ENCODE measurements at regions not wholly inside any gene's neighbourhood (a gene's known extent, or its start where the extent isn't known, plus 50 kb on each side); places are given as distances from the start of the nearest gene placed in this dataset.
A peak's percentile ranks its signal among the peaks of the same experiment; 100 is the strongest.

DNA sequence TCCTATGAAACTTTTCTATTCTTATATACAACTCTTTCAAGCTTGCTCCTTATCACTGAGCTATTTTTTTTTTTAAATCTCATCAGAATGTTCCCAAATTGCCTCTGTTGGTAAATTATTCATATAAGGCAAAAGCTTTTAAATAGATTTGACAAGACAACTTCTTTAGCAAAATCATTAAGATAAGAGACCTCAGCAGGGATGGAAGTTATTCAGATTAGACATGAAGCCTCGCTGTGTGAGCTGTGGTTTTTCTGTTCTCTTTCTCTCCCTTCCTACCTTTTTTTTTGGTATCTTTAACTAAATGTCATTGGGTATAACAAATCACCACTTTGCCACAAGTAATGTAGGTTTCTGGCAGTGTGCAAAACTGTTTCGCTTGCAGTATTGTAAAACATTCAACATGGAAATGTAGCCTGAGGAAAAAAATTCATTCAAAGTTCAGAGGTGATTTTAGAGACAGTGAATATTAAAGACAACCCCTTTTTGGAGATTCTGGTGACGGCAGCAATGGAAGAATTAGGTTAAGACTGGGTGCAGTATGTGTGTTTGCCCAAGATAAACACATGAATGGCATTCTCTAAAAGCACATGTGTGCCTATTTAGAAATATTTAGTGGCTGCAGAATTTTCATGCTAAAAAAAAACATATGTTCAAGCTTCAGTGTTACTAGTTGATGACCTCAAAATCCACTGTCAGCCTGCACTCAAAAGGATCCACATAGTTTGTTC, 467.1 kb downstream of the ZNF608 start:
- H3K9me3 ChIP-seq (ENCODE audit: control insufficient read depth, insufficient read depth, low read length): no peaks in the 10 kb centered on the region
- DNase-seq (ENCODE audit: low read depth, low spot score): no peak
- no peak overlapping the region for H3K27ac ChIP-seq (ENCODE audit: low read length)
- no CpG with 5 or more reads among the region's 3 CpGs for WGBS (ENCODE audit: insufficient coverage, insufficient read length)
- H3K36me3 ChIP-seq (ENCODE audit: control insufficient read depth, insufficient read depth, low read length): no peaks in the 10 kb centered on the region
- H3K27me3 ChIP-seq (ENCODE audit: control insufficient read depth, insufficient read depth, low read length): no peaks in the 10 kb centered on the region
- no peaks in the 10 kb centered on the region for H3K4me1 ChIP-seq (ENCODE audit: control insufficient read depth, insufficient read depth, low read length)
- no peak overlapping the region for H3K4me3 ChIP-seq (ENCODE audit: low read length)

DNA sequence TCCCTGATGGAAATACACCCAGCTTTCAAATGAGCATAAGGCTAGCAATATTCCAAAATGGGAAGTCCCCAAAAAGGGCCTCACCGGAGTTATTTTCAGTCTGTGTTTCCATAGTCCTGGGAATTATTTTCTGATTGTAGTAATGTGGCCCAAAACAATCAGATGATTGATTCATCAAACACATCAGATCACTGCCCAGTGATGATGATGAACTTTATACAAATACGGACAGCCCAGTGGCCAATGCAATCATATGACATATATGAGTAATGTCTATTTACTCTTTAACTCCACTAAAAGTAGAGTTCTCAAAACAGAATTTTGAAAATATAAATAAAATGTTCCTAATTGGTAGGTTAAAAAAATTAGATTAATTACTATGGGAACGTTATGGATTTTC, 467.8 kb downstream of the ZNF608 start:
- H3K27ac ChIP-seq (ENCODE audit: low read length): no peak overlapping the region
- H3K4me3 ChIP-seq (ENCODE audit: low read length): no peak overlapping the region
- H3K4me1 ChIP-seq (ENCODE audit: control insufficient read depth, insufficient read depth, low read length): no peaks in the 10 kb centered on the region
- no peaks in the 10 kb centered on the region for H3K36me3 ChIP-seq (ENCODE audit: control insufficient read depth, insufficient read depth, low read length)
- H3K27me3 ChIP-seq (ENCODE audit: control insufficient read depth, insufficient read depth, low read length): no peaks in the 10 kb centered on the region
- no peak for DNase-seq (ENCODE audit: low read depth, low spot score)
- no peaks in the 10 kb centered on the region for H3K9me3 ChIP-seq (ENCODE audit: control insufficient read depth, insufficient read depth, low read length)
- no CpG with 5 or more reads among the region's 3 CpGs for WGBS (ENCODE audit: insufficient coverage, insufficient read length)

GRCh38 chr5:124277767-124278545, 468.5 kb downstream of the ZNF608 start:
- Histone ChIP-seq H3K4me1 (ENCODE audit: control insufficient read depth, insufficient read depth, low read length) (no peaks in the 10 kb centered on the region), H3K27me3 (ENCODE audit: control insufficient read depth, insufficient read depth, low read length) (no peaks in the 10 kb centered on the region), H3K4me3 (ENCODE audit: low read length) (no peak overlapping the region), H3K27ac (ENCODE audit: low read length) (no peak overlapping the region), H3K36me3 (ENCODE audit: control insufficient read depth, insufficient read depth, low read length) (no peaks in the 10 kb centered on the region), H3K9me3 (ENCODE audit: control insufficient read depth, insufficient read depth, low read length) (no peaks in the 10 kb centered on the region)
- DNase-seq (ENCODE audit: low read depth, low spot score): no peak
- WGBS (ENCODE audit: insufficient coverage, insufficient read length): no CpG with 5 or more reads among the region's 7 CpGs

DNA sequence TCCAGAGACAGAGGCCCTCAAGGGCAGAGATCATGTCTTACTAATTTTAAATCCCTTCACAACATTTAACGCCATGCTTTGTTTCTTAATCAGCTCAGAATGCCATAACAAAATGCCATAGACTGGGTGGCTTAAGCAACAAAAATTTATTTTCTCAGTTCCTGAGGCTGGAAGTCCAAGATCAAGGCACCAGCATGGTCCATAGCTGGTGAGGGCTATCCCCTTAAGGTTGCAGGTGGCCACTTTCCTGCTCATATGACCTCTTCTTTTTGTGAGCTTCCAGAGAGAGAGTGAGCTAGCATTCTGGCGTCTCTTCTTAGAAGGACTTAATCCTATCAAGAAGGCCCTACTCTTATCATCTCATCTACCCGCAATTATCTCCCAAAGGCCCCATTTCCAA, 470.3 kb downstream of the ZNF608 start:
- H3K4me3 ChIP-seq (ENCODE audit: low read length): no peak overlapping the region
- no CpG with 5 or more reads among the region's 3 CpGs for WGBS (ENCODE audit: insufficient coverage, insufficient read length)

DNA sequence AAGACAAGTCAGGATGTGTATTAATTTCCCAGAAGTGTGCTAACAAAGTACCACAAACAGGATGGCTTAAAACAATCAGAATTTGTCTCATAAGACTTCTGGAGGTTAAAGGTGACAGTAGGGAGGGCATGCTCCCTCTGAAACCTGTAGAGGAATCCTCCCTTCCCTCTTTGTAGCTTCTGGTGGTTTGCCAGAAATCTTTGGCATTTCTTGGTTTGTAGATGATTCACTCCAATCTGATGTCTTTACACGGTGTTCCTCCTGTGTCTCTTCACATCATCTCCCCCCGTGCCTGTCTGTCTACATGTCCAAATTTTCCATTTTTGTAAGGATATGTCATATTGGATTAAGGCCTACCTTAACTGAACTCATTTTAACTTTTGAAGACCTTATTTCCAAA, 471.5 kb downstream of the ZNF608 start:
- no peak overlapping the region for H3K27ac ChIP-seq (ENCODE audit: low read length)
- H3K4me1 ChIP-seq (ENCODE audit: control insufficient read depth, insufficient read depth, low read length): no peaks in the 10 kb centered on the region
- no peaks in the 10 kb centered on the region for H3K9me3 ChIP-seq (ENCODE audit: control insufficient read depth, insufficient read depth, low read length)
- DNase-seq (ENCODE audit: low read depth, low spot score): no peak
- no peaks in the 10 kb centered on the region for H3K27me3 ChIP-seq (ENCODE audit: control insufficient read depth, insufficient read depth, low read length)
- H3K36me3 ChIP-seq (ENCODE audit: control insufficient read depth, insufficient read depth, low read length): no peaks in the 10 kb centered on the region
- WGBS (ENCODE audit: insufficient coverage, insufficient read length): no CpG with 5 or more reads among the region's 2 CpGs
- H3K4me3 ChIP-seq (ENCODE audit: low read length): no peak overlapping the region

More for the DNA sequence above, 470.3 kb downstream of the ZNF608 start:
- Histone ChIP-seq H3K27me3 (ENCODE audit: control insufficient read depth, insufficient read depth, low read length) (no peaks in the 10 kb centered on the region), H3K27ac (ENCODE audit: low read length) (no peak overlapping the region), H3K9me3 (ENCODE audit: control insufficient read depth, insufficient read depth, low read length) (no peaks in the 10 kb centered on the region), H3K36me3 (ENCODE audit: control insufficient read depth, insufficient read depth, low read length) (no peaks in the 10 kb centered on the region), H3K4me1 (ENCODE audit: control insufficient read depth, insufficient read depth, low read length) (no peaks in the 10 kb centered on the region)
- no peak for DNase-seq (ENCODE audit: low read depth, low spot score)

DNA sequence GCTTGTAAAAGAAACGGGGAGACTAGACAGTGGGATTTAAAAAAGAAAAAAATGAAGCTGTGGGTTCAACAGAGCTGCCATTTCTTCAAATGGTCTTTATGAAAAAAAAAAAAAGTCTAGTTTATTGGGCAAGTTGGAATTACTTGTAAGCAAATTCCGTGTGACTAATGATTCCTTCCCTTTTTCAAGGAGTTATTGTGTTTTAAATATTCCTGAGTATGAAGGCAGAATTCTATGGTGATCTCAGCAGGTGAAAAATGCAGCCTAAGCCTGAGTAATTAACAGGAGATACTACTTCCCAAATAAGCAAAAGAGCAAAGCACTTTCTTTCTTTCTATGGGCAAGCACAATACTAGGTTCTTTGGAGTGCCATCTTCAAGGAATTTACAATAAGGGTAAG, 481.9 kb downstream of the ZNF608 start:
- H3K27ac ChIP-seq (ENCODE audit: low read length): no peak overlapping the region
- H3K9me3 ChIP-seq (ENCODE audit: control insufficient read depth, insufficient read depth, low read length): no peaks in the 10 kb centered on the region
- no peak overlapping the region for H3K4me3 ChIP-seq (ENCODE audit: low read length)
- DNase-seq (ENCODE audit: low read depth, low spot score): no peak
- WGBS (ENCODE audit: insufficient coverage, insufficient read length): no CpG with 5 or more reads among the region's 2 CpGs
- no peaks in the 10 kb centered on the region for H3K36me3 ChIP-seq (ENCODE audit: control insufficient read depth, insufficient read depth, low read length)
- no peaks in the 10 kb centered on the region for H3K27me3 ChIP-seq (ENCODE audit: control insufficient read depth, insufficient read depth, low read length)
- H3K4me1 ChIP-seq (ENCODE audit: control insufficient read depth, insufficient read depth, low read length): peaks cover 7% of the 10 kb centered on the region; the same call in 1 of the 2 replicates

DNA sequence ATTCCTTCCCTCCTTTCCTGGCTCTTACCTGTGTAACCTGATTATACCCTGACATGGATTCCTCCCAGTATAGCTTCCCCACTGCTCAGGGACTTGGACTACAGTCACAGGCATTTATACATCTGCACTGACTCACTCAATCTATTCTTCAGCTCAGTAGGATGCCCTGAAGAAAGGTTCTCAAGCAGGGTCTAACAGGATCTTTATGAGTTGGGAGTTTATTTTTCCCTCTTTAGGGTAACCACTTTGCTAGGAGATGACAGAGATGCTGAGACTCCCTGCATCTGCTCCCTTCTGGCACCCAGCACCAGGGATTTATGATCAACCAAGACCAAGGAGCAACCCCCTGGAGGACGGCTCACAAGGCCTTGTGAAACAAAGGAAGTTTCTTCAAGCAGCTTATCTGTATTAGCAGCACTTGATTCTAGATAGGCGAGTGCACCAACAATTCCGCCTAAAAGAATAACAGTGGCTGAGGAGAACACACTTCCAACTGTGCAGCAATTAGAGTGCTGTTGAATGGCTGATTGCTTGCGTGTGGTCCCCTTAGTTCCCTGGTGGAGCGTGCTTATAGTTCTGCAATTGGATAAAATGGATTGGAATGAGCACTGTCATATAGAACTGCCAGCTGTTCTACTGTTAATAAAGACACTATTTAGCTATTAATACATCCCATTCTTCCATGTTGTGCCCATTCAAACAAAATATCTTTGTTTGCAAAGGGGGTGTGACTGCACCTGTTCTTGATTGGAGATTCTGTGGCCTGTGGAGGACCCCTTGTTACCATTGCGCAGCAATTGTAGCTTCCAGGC, 482.6 kb downstream of the ZNF608 start:
- Histone ChIP-seq H3K4me3 (ENCODE audit: low read length) (no peak overlapping the region), H3K27ac (ENCODE audit: low read length) (no peak overlapping the region), H3K36me3 (ENCODE audit: control insufficient read depth, insufficient read depth, low read length) (no peaks in the 10 kb centered on the region), H3K9me3 (ENCODE audit: control insufficient read depth, insufficient read depth, low read length) (no peaks in the 10 kb centered on the region), H3K27me3 (ENCODE audit: control insufficient read depth, insufficient read depth, low read length) (no peaks in the 10 kb centered on the region), H3K4me1 (ENCODE audit: control insufficient read depth, insufficient read depth, low read length) (peaks cover 7% of the 10 kb centered on the region; the same call in 1 of the 2 replicates)
- DNase-seq (ENCODE audit: low read depth, low spot score): peak; percentile 31
- no CpG with 5 or more reads among the region's 6 CpGs for WGBS (ENCODE audit: insufficient coverage, insufficient read length)

- Histone ChIP-seq H3K4me3 (ENCODE audit: low read length) (no peak overlapping the region), H3K9me3 (ENCODE audit: control insufficient read depth, insufficient read depth, low read length) (no peaks in the 10 kb centered on the region), H3K27me3 (ENCODE audit: control insufficient read depth, insufficient read depth, low read length) (no peaks in the 10 kb centered on the region), H3K4me1 (ENCODE audit: control insufficient read depth, insufficient read depth, low read length) (peaks cover 7% of the 10 kb centered on the region; the same call in 1 of the 2 replicates), H3K36me3 (ENCODE audit: control insufficient read depth, insufficient read depth, low read length) (no peaks in the 10 kb centered on the region), H3K27ac (ENCODE audit: low read length) (no peak overlapping the region)
- WGBS (ENCODE audit: insufficient coverage, insufficient read length): no CpG with 5 or more reads among the region's 1 CpG
- no peak for DNase-seq (ENCODE audit: low read depth, low spot score)
Observed at GRCh38 chr5:124262991-124263571, 483.4 kb downstream of the ZNF608 start.

DNA sequence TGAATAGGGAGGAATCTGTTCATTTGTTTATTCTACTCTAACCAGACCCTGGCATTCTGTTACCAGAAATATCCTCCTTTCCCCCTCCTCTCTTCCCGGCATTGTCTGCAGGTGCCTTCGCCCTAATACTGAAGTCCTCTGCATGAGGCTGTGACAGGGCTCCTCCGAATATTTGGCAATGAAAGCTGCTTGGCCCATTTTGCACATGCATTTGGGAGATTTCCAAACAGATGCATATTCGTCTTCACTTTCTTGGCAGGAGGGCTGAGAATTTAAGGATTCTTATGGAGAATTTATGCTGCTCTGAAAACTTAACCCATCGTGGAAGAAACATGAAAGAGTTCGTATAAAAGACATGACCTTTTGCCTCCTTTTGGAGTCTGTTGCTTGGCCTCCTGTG, 484.0 kb downstream of the ZNF608 start:
- no peaks in the 10 kb centered on the region for H3K36me3 ChIP-seq (ENCODE audit: control insufficient read depth, insufficient read depth, low read length)
- no CpG with 5 or more reads among the region's 6 CpGs for WGBS (ENCODE audit: insufficient coverage, insufficient read length)
- H3K4me1 ChIP-seq (ENCODE audit: control insufficient read depth, insufficient read depth, low read length): peaks cover 7% of the 10 kb centered on the region; the same call in 1 of the 2 replicates
- H3K27me3 ChIP-seq (ENCODE audit: control insufficient read depth, insufficient read depth, low read length): no peaks in the 10 kb centered on the region
- peak; percentile 11 for DNase-seq (ENCODE audit: low read depth, low spot score)
- H3K9me3 ChIP-seq (ENCODE audit: control insufficient read depth, insufficient read depth, low read length): no peaks in the 10 kb centered on the region
- H3K27ac ChIP-seq (ENCODE audit: low read length): no peak overlapping the region
- no peak overlapping the region for H3K4me3 ChIP-seq (ENCODE audit: low read length)

- Histone ChIP-seq H3K4me3 (ENCODE audit: low read length) (no peak overlapping the region), H3K4me1 (ENCODE audit: control insufficient read depth, insufficient read depth, low read length) (peaks cover 7% of the 10 kb centered on the region; the same call in 1 of the 2 replicates), H3K27me3 (ENCODE audit: control insufficient read depth, insufficient read depth, low read length) (no peaks in the 10 kb centered on the region), H3K9me3 (ENCODE audit: control insufficient read depth, insufficient read depth, low read length) (no peaks in the 10 kb centered on the region), H3K36me3 (ENCODE audit: control insufficient read depth, insufficient read depth, low read length) (no peaks in the 10 kb centered on the region), H3K27ac (ENCODE audit: low read length) (no peak overlapping the region)
- no peak for DNase-seq (ENCODE audit: low read depth, low spot score)
- WGBS (ENCODE audit: insufficient coverage, insufficient read length): no CpG with 5 or more reads among the region's 1 CpG
Observed at GRCh38 chr5:124261848-124262247, 484.6 kb downstream of the ZNF608 start.

All from iPS DF 6.9 (cell line).